AG09309 (cell line): ENCODE measurements at regions not wholly inside any gene's neighbourhood (a gene's known extent, or its start where the extent isn't known, plus 50 kb on each side); places are given as distances from the start of the nearest gene placed in this dataset.

ENCODE experiments used
- DNase-seq: peaks from one replicate; pipeline ENCODE4 v3.0.0-alpha.2; 2010; ENCODE audit warnings: low read depth
- H3K4me3 ChIP-seq: 2 replicates; pipeline ENCODE4 v1.5.1; 2011; ENCODE audit warnings: mild to moderate bottlenecking, low read depth, low read length, moderate library complexity; ENCODE audit not compliant: control insufficient read depth
- TF ChIP-seq, protein P1 (sequence below): IDR thresholded peaks from 2 replicates; pipeline ENCODE4 v1.5.1; 2011; ENCODE audit warnings: mild to moderate bottlenecking, low read depth, low read length, inconsistent platforms; ENCODE audit not compliant: insufficient read depth, control insufficient read depth; ENCODE audit errors: missing control alignments

GRCh38 chr15:31930967-31931366 lies 99.3 kb upstream of the CHRNA7 start:
- no peak overlapping the region for H3K4me3 ChIP-seq
- TF ChIP-seq, protein P1, sequence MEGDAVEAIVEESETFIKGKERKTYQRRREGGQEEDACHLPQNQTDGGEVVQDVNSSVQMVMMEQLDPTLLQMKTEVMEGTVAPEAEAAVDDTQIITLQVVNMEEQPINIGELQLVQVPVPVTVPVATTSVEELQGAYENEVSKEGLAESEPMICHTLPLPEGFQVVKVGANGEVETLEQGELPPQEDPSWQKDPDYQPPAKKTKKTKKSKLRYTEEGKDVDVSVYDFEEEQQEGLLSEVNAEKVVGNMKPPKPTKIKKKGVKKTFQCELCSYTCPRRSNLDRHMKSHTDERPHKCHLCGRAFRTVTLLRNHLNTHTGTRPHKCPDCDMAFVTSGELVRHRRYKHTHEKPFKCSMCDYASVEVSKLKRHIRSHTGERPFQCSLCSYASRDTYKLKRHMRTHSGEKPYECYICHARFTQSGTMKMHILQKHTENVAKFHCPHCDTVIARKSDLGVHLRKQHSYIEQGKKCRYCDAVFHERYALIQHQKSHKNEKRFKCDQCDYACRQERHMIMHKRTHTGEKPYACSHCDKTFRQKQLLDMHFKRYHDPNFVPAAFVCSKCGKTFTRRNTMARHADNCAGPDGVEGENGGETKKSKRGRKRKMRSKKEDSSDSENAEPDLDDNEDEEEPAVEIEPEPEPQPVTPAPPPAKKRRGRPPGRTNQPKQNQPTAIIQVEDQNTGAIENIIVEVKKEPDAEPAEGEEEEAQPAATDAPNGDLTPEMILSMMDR: no peak
- no peak for DNase-seq

DNA sequence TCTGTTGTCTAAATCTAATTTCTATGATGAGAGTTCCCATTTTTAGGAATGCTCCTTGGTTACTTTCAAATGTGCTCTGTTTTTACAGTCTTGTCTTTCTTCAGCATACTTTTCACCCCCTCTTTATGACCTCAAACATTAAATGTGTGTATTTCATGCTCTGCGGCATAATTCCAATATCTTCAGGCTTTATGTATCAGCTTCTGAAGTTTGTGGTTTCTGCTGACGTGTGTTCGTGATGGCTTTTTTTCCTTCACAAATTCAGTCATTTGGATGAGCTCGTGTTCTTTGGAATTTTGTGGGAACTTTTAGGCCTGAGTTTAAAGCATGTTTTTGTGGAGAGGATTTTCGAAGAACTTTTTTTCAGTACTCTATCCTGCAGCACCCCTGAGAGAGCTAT lies 97.7 kb upstream of the CHRNA7 start:
- no peak overlapping the region for H3K4me3 ChIP-seq
- TF ChIP-seq, protein P1: no peak
- no peak for DNase-seq

DNA sequence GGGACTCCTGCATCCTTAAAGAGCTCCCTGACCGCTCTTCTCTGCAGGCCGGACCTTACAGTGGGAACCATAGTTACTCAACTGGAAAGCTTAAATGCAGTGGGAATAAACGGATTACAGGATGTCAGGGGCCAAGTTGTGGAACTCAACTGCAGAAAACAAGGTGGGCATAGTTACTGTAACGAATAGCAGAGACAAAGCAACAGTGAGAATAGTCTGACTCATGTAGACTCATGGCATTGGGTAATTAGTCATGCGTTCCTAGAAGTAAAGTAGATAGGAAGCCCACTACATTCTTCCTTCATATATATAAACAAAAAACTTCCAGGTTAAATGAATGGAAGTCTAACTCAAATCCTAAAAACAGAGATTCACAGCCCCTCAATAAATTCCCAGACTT lies 95.5 kb upstream of the CHRNA7 start:
- DNase-seq: no peak
- TF ChIP-seq, protein P1: no peak
- H3K4me3 ChIP-seq: no peak overlapping the region

- TF ChIP-seq, protein P1: no peak
- no peak for DNase-seq
- H3K4me3 ChIP-seq: no peak overlapping the region
Observed at GRCh38 chr15:31953478-31953877, 76.8 kb upstream of the CHRNA7 start.

DNA sequence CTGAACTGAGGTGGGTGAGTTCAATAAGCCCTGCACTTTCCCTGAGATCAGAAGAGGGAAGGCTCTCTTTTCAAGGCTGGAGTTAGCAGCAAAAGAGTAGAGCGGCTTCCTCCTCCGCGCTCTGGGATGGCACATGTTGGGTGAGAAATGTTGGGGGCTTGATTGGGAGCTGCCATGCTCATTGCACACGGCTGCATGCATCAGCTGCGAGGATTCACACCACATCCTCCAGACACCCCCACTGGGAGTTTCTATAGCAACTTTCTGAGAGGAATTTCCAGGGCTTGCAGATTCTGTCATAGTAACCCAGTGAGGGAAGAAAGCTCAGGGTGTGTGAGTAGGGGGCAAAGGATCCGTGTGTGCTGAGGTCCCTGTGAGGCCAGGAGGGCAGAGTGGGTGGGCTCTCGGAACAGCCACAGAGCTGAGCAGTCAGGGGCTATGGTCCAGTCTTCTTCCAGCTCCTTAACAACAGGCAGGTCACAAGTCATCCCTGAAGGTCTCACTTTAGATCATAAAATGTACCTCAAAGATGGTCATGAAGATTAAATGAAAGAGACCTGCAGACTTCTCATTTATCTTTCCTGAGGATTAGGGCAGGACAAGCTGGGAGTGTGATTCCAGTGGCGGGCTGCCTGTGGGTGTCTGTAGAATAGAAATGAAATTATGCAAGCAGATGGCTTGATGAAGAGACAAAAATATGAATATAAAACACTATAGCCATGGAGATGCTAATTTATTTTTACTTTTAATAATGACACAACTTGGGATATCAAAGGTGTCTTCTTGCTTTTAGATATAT lies 75.7 kb upstream of the CHRNA7 start:
- TF ChIP-seq, protein P1: no peak
- H3K4me3 ChIP-seq: no peak overlapping the region
- no peak for DNase-seq

GRCh38 chr15:31955734-31956133 lies 74.6 kb upstream of the CHRNA7 start:
- DNase-seq: no peak
- no peak overlapping the region for H3K4me3 ChIP-seq
- TF ChIP-seq, protein P1: no peak
